ENCODE measurements at regions not wholly inside any gene's neighbourhood (a gene's known extent, or its start where the extent isn't known, plus 50 kb on each side); places are given as distances from the start of the nearest gene placed in this dataset.

GRCh38 chr13:44259045-44260027, 114.3 kb upstream of the SERP2 start:
- TF ChIP-seq ARNT (IDR thresholded peaks at IDR 0.05) (no peak), CTBP1 (IDR thresholded peaks at IDR 0.05; ENCODE audit: borderline replicate concordance) (no peak), FOXM1 (IDR thresholded peaks at IDR 0.05; ENCODE audit: borderline replicate concordance) (no peak), HDGF (IDR thresholded peaks at IDR 0.05; ENCODE audit: borderline replicate concordance) (no peak), BHLHE40 (IDR thresholded peaks at IDR 0.05; ENCODE audit: borderline replicate concordance) (no peak), TARDBP (IDR thresholded peaks at IDR 0.05) (no peak), FOXK2 (IDR thresholded peaks at IDR 0.05) (no peak), LEF1 (IDR thresholded peaks at IDR 0.05; ENCODE audit: borderline replicate concordance) (no peak), SP1 (IDR thresholded peaks at IDR 0.05) (no peak), SUZ12 (IDR thresholded peaks at IDR 0.05) (no peak), L3MBTL2 (conservative IDR thresholded peaks at IDR 0.05) (no peak), FOXA1 (IDR thresholded peaks at IDR 0.05) (no peak), ELF4 (IDR thresholded peaks at IDR 0.05) (no peak), NFRKB (IDR thresholded peaks at IDR 0.05) (no peak)
